ENCODE measurements at regions not wholly inside any gene's neighbourhood (a gene's known extent, or its start where the extent isn't known, plus 50 kb on each side); places are given as distances from the start of the nearest gene placed in this dataset.

DNA sequence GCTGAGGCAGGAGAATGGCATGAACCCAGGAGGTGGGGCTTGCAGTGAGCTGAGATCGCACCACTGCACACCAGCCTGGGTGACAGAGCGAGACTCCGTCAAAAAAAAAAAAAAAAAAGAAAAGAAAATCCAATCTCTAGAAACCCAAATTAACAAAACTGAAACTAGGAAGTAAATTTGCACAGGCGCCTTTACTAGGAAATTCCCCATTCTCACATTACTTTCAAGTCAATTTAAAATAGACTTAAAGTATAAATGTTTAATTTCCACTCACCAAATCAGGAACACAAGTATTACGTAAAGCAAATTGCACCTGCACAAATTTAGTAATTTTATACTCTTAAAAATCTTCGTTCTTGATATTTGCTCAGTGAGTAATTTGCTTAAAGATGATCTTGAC, 67.8 kb upstream of the BCAR3 start:
- DNase-seq (no peak), ATAC-seq (no peak)
- no peak overlapping the region for H3K27ac ChIP-seq
- peaks cover 0 to 17% (median 0%) of the 10 kb centered on the region in 4 donors for H3K4me1 ChIP-seq
- WGBS (ENCODE audit: insufficient coverage, low coverage, low lambda C conversion rate, missing lambda C conversion rate), result 76% methylated on average over 3 of the region's 6 CpGs
- H3K9me3 ChIP-seq, result no peaks in the 10 kb centered on the region
- H3K4me3 ChIP-seq, result no peak overlapping the region
- H3K36me3 ChIP-seq, result no peaks in the 10 kb centered on the region
- H3K27me3 ChIP-seq, result no peaks in the 10 kb centered on the region
- intact Hi-C loops (cut with DNase I), result no loop called here
- TF ChIP-seq, protein P1, sequence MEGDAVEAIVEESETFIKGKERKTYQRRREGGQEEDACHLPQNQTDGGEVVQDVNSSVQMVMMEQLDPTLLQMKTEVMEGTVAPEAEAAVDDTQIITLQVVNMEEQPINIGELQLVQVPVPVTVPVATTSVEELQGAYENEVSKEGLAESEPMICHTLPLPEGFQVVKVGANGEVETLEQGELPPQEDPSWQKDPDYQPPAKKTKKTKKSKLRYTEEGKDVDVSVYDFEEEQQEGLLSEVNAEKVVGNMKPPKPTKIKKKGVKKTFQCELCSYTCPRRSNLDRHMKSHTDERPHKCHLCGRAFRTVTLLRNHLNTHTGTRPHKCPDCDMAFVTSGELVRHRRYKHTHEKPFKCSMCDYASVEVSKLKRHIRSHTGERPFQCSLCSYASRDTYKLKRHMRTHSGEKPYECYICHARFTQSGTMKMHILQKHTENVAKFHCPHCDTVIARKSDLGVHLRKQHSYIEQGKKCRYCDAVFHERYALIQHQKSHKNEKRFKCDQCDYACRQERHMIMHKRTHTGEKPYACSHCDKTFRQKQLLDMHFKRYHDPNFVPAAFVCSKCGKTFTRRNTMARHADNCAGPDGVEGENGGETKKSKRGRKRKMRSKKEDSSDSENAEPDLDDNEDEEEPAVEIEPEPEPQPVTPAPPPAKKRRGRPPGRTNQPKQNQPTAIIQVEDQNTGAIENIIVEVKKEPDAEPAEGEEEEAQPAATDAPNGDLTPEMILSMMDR (IDR thresholded peaks at IDR 0.05), result no peak
- TF ChIP-seq POLR2A (IDR thresholded peaks at IDR 0.05), result no peak

DNA sequence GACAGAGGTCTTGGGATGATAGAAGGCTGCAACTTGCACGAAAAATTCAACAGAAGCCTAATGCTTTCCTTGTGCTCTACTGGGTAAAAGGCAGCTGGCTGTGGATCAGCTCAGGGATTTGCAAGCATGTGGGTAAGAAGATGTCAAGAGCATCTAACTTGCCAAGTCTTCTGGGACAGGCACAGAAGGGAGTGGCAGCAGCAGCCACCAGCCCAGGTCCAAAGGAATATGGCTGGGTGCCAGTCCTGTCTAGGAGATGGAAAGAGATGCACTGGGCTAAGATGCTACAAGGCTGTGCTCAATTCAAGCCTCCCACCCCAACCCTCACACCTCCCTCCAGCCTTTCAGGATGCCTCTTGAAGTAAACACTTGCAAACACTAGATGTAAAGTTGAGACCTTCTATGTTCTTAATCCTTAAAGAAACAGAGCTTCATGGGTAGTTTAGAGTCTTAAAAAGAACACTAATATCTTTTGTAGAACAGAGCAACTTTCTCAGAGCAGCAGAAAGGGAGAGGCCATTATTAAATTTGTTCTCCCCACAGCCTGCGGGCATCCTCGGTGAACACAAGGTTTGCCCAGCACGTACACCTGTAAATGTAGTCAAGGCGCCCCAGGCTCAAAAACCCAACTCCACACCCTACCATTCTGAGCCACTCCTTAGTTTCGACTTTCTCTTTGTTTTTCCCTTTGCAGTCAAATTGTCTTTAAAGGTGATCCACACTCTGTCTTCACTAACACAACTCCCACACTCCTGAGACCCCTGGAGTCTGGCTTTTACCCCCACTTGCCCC, 64.6 kb upstream of the BCAR3 start:
- 70% methylated on average over 6 of the region's 6 CpGs for WGBS (ENCODE audit: insufficient coverage, low coverage, low lambda C conversion rate, missing lambda C conversion rate)
- DNase-seq (no peak), ATAC-seq (no peak)
- Histone ChIP-seq H3K27me3 (no peaks in the 10 kb centered on the region), H3K4me1 (peaks cover 0 to under 1% (median 0%) of the 10 kb centered on the region in 4 donors), H3K9me3 (no peaks in the 10 kb centered on the region), H3K36me3 (no peaks in the 10 kb centered on the region), H3K4me3 (no peak overlapping the region), H3K27ac (no peak overlapping the region)
- no peak for TF ChIP-seq POLR2A (IDR thresholded peaks at IDR 0.05)
- TF ChIP-seq, protein P1 (IDR thresholded peaks at IDR 0.05), result no peak
- intact Hi-C loops (cut with DNase I), result no loop called here

DNA sequence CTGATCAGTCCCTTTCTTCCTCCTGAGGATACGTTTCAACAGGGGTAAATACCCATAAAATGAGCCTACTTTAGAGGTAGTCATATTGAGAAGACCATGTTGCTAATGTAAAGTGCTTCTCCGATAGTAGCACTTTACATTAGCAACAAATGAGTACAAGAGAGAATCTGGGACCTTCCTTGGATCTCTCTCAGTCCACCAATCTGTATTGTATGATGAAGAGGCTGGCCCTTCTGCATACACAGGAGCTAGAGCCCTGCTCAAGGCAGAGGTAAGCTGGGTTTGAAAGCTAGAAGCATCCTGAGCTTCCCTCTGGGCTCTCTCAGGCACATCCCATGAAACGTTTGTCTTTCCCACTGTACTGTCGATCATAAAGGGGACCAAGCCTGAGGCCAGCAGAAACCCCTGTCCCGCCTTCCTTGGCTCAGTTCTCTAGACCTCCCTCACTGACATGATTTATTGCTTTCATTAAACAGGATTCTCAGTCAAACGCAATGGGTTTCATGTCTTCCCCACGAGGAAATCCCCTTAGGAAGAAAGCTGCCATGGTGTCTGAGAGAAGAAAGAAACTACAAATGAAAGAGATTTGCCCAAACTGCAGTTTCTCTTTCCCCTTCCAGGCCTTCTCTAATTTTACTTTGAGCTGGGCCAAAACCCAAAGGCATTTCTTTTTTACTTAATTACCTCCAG, 62.8 kb upstream of the BCAR3 start:
- WGBS (ENCODE audit: insufficient coverage, low coverage, low lambda C conversion rate, missing lambda C conversion rate), result 55% methylated on average over 6 of the region's 7 CpGs
- ATAC-seq, result no peak

DNA sequence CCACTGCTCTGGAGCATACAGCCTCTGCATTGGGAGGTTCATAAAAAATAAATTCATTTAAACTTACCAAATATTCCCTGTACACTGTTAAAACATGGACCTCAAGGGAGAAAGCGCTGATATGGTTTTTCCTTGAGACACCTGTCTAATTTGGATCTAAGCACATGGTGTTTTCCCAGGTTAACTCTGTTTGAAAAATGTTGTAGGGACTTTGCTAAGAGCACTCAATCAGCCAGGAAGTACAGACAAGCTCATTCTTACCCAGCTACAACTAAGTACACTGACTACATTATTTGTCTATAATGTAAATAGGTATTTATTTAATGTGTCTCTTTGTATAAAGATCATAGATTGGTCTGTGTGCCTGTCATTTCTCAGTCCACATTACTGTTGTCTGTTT, 61.8 kb upstream of the BCAR3 start:
- TF ChIP-seq, protein P1 (IDR thresholded peaks at IDR 0.05), result no peak
- TF ChIP-seq POLR2A (IDR thresholded peaks at IDR 0.05), result no peak
- no peak for DNase-seq
- no peak for ATAC-seq
- Histone ChIP-seq H3K27me3 (no peaks in the 10 kb centered on the region), H3K9me3 (no peaks in the 10 kb centered on the region), H3K4me3 (no peak overlapping the region), H3K27ac (no peak overlapping the region), H3K36me3 (no peaks in the 10 kb centered on the region), H3K4me1 (no peaks in the 10 kb centered on the region)
- intact Hi-C loops (cut with DNase I), result no loop called here
- 100% methylated on average over 1 of the region's 1 CpG for WGBS (ENCODE audit: insufficient coverage, low coverage, low lambda C conversion rate, missing lambda C conversion rate)

More for the DNA sequence above, 62.8 kb upstream of the BCAR3 start:
- no peak overlapping the region for H3K27ac ChIP-seq
- no peak for DNase-seq
- H3K9me3 ChIP-seq, result no peaks in the 10 kb centered on the region
- no peaks in the 10 kb centered on the region for H3K4me1 ChIP-seq
- H3K36me3 ChIP-seq, result no peaks in the 10 kb centered on the region
- H3K4me3 ChIP-seq, result no peak overlapping the region
- intact Hi-C loops (cut with DNase I), result no loop called here
- no peaks in the 10 kb centered on the region for H3K27me3 ChIP-seq
- TF ChIP-seq, protein P1 (IDR thresholded peaks at IDR 0.05), result no peak
- no peak for TF ChIP-seq POLR2A (IDR thresholded peaks at IDR 0.05)

Data from right lobe of liver (tissue), 6 donors.